ENCODE measurements at regions not wholly inside any gene's neighbourhood (a gene's known extent, or its start where the extent isn't known, plus 50 kb on each side); places are given as distances from the start of the nearest gene placed in this dataset.

GRCh38 chr2:209046163-209046562 lies 377.7 kb upstream of the MAP2 start:
- TF ChIP-seq CTCF (IDR thresholded peaks at IDR 0.05), result no peak
- no peak for DNase-seq (ENCODE audit: low spot score)
- Histone ChIP-seq H3K4me3 (no peak overlapping the region), H3K4me1 (no peaks in the 10 kb centered on the region), H3K27me3 (no peaks in the 10 kb centered on the region), H3K36me3 (no peaks in the 10 kb centered on the region), H3K27ac (no peak overlapping the region), H3K9me3 (no peaks in the 10 kb centered on the region)

GRCh38 chr2:209049608-209050007 lies 374.2 kb upstream of the MAP2 start:
- no peak for TF ChIP-seq CTCF (IDR thresholded peaks at IDR 0.05)
- DNase-seq (ENCODE audit: low spot score), result no peak
- Histone ChIP-seq H3K27me3 (no peaks in the 10 kb centered on the region), H3K27ac (no peak overlapping the region), H3K36me3 (no peaks in the 10 kb centered on the region), H3K9me3 (no peaks in the 10 kb centered on the region), H3K4me3 (no peak overlapping the region), H3K4me1 (no peaks in the 10 kb centered on the region)

- Histone ChIP-seq H3K27me3 (no peaks in the 10 kb centered on the region), H3K4me3 (no peak overlapping the region), H3K27ac (no peak overlapping the region), H3K36me3 (no peaks in the 10 kb centered on the region), H3K4me1 (no peaks in the 10 kb centered on the region), H3K9me3 (no peaks in the 10 kb centered on the region)
- no peak for DNase-seq (ENCODE audit: low spot score)
- no peak for TF ChIP-seq CTCF (IDR thresholded peaks at IDR 0.05)
Measured at GRCh38 chr2:209062210-209062609, 361.6 kb upstream of the MAP2 start.

DNA sequence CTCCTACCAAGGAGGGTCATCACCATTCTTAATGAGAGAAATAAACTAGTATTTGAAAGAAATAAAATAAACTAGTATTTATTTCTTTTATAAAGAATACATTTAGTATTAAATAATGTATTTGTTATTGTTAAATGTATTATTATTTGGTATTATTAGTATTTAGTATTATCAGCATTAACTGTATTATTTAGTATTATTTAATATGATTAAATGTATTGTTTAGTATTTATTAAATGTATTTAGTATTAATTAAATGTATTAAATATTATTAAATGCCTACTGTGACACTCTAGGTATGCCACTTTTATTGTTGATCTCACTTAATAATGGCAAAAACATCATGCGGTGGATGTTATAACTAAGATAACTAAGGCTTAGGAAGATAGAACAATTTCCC lies 353.6 kb upstream of the MAP2 start:
- TF ChIP-seq CTCF (IDR thresholded peaks at IDR 0.05), result no peak
- no peak overlapping the region for H3K4me3 ChIP-seq
- no peaks in the 10 kb centered on the region for H3K27me3 ChIP-seq
- H3K9me3 ChIP-seq, result no peaks in the 10 kb centered on the region
- H3K4me1 ChIP-seq, result no peaks in the 10 kb centered on the region
- H3K36me3 ChIP-seq, result no peaks in the 10 kb centered on the region
- H3K27ac ChIP-seq, result no peak overlapping the region
- no peak for DNase-seq (ENCODE audit: low spot score)

- H3K27me3 ChIP-seq, result no peaks in the 10 kb centered on the region
- H3K9me3 ChIP-seq, result no peaks in the 10 kb centered on the region
- no peak for DNase-seq (ENCODE audit: low spot score)
- no peak overlapping the region for H3K27ac ChIP-seq
- no peak overlapping the region for H3K4me3 ChIP-seq
- no peaks in the 10 kb centered on the region for H3K36me3 ChIP-seq
- H3K4me1 ChIP-seq, result no peaks in the 10 kb centered on the region
- no peak for TF ChIP-seq CTCF (IDR thresholded peaks at IDR 0.05)
Measured at GRCh38 chr2:209073151-209073550, 350.7 kb upstream of the MAP2 start.

- TF ChIP-seq CTCF (IDR thresholded peaks at IDR 0.05), result no peak
- H3K4me1 ChIP-seq, result no peaks in the 10 kb centered on the region
- no peaks in the 10 kb centered on the region for H3K36me3 ChIP-seq
- no peaks in the 10 kb centered on the region for H3K9me3 ChIP-seq
- no peak overlapping the region for H3K4me3 ChIP-seq
- H3K27me3 ChIP-seq, result no peaks in the 10 kb centered on the region
- DNase-seq (ENCODE audit: low spot score), result no peak
- no peak overlapping the region for H3K27ac ChIP-seq
Measured at GRCh38 chr2:209074711-209075110, 349.1 kb upstream of the MAP2 start.
